ENCODE measurements at regions not wholly inside any gene's neighbourhood (a gene's known extent, or its start where the extent isn't known, plus 50 kb on each side); places are given as distances from the start of the nearest gene placed in this dataset.

DNA sequence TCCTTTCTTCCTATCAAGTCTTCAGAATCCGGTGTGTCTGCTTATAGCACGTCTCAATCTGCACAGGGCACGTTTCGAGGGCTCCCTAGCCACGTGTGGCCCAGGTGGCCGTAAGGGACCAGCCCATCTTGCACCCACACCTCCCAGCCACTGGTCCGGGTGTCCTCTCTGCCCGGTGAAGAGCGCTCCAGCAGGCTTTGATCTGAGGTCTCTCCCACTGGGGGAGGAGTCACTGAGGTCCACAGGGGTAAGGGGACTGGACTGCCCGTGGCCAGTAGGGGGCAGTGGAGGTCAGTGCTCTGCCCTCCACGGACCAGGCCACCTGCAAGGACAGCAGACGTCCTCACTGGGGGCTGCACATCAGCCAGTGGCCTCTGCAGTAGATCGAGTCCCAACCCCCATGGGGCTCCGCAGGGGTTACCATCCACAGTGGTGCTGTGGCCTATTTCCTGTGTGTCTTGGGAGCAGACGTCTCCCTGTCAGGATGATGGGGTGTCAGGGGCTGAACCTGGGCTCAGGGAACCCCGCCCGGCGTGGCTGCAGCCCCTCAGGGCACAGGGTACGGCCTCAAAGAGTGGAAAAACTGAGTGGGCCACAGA is 204.1 kb upstream of the CIBAR2 start:
- TF ChIP-seq, protein P1, sequence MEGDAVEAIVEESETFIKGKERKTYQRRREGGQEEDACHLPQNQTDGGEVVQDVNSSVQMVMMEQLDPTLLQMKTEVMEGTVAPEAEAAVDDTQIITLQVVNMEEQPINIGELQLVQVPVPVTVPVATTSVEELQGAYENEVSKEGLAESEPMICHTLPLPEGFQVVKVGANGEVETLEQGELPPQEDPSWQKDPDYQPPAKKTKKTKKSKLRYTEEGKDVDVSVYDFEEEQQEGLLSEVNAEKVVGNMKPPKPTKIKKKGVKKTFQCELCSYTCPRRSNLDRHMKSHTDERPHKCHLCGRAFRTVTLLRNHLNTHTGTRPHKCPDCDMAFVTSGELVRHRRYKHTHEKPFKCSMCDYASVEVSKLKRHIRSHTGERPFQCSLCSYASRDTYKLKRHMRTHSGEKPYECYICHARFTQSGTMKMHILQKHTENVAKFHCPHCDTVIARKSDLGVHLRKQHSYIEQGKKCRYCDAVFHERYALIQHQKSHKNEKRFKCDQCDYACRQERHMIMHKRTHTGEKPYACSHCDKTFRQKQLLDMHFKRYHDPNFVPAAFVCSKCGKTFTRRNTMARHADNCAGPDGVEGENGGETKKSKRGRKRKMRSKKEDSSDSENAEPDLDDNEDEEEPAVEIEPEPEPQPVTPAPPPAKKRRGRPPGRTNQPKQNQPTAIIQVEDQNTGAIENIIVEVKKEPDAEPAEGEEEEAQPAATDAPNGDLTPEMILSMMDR (IDR thresholded peaks at IDR 0.05; ENCODE audit: unreplicated experiment): peak; percentile 89
- DNase-seq (ENCODE audit: low spot score): peak; percentile 84
- peaks cover 23% of the 10 kb centered on the region for H3K4me1 Mint-ChIP-seq (ENCODE audit: unreplicated experiment)
- H3K27ac Mint-ChIP-seq (ENCODE audit: unreplicated experiment): no peak overlapping the region
- H3K36me3 Mint-ChIP-seq (ENCODE audit: low read depth, unreplicated experiment): no peaks in the 10 kb centered on the region
- H3K4me3 Mint-ChIP-seq (ENCODE audit: unreplicated experiment): no peak overlapping the region
- H3K9me3 Mint-ChIP-seq (ENCODE audit: unreplicated experiment): no peaks in the 10 kb centered on the region
- peaks cover 15% of the 10 kb centered on the region for H3K27me3 Mint-ChIP-seq (ENCODE audit: unreplicated experiment)

DNA sequence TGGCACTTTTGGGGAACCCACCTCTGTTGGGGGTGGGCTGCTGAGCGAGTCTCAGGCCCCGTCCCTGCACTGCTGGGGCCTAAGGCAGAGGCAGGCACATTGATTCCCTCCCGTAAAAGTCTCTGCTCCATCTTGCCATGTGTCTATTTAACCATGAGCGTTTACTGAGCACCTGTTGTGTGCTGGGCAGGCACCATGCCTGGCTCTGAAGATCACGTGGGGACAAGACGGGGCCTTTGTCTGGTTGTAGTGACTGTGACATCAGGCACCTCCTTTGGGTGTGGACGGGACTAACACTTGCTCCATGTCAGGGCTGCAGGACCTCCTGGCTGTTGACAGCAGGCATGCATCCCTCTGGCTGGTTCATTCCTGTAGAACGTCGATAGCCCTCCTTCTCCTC is 204.7 kb upstream of the CIBAR2 start:
- peaks cover 14% of the 10 kb centered on the region for H3K27me3 Mint-ChIP-seq (ENCODE audit: unreplicated experiment)
- no peak for DNase-seq (ENCODE audit: low spot score)
- TF ChIP-seq, protein P1 (IDR thresholded peaks at IDR 0.05; ENCODE audit: unreplicated experiment): no peak
- peaks cover 19% of the 10 kb centered on the region for H3K4me1 Mint-ChIP-seq (ENCODE audit: unreplicated experiment)
- H3K4me3 Mint-ChIP-seq (ENCODE audit: unreplicated experiment): no peak overlapping the region
- H3K27ac Mint-ChIP-seq (ENCODE audit: unreplicated experiment): no peak overlapping the region
- H3K9me3 Mint-ChIP-seq (ENCODE audit: unreplicated experiment): no peaks in the 10 kb centered on the region
- no peaks in the 10 kb centered on the region for H3K36me3 Mint-ChIP-seq (ENCODE audit: low read depth, unreplicated experiment)

DNA sequence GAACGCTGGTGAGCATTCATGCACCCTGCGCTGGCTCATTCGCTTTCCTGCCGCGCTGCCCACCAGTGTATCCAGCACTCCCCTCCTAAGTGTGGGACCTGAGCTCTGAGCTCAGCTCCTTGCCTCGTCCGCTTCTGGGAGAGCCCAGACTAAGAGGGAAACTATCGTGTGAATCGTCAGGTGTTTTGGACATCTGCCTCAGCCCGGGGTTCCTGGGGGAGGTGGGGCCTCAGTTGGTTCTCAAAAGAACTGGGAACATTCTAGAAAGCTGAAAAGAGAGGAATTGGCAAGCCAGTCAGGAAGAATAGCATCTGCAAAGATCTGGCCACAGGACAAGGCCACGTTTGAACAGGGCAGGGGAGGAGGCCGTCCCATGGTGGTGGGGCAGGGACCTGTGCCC is 205.4 kb upstream of the CIBAR2 start:
- Mint-ChIP-seq H3K4me1 (ENCODE audit: unreplicated experiment) (peaks cover 13% of the 10 kb centered on the region), H3K27me3 (ENCODE audit: unreplicated experiment) (peaks cover 9% of the 10 kb centered on the region)
- TF ChIP-seq, protein P1 (IDR thresholded peaks at IDR 0.05; ENCODE audit: unreplicated experiment): no peak

DNA sequence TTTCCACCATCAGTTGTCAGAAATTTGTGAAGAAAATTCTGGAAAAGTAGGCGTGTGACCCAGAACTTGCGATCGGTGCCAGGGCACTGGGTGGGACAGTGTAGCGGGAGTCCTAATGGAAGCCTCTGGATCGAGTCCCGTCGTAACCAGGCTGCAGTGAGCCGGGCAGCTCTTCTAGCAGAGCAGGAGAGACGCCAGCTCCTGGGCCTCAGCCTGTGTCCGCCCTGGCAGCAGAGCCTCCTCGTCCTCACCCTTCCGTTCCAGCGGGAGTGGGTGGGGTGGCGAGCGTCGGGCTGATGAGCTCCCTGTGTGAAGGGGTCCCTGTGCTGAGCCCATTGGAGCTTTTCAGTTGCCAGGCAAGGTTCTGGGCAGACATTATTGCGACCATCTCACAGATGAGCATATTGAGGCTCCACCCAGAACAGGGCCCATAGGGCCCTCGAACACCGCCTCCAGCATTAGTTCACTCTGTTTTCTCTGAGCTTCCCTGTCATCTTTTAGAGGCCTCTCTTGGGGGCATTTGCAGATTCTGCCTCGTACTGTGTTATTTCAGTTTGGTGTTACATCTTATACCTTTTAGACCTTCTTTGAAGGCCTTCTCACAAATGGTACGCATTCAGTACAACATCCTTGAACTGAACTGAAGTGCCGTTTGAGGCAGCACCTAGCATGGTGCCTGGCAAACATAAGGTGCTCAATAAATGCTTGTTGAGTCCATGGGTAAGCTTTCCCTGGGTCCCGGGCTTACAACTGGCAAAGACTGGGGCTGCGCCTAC is 207.1 kb upstream of the CIBAR2 start:
- H3K36me3 Mint-ChIP-seq (ENCODE audit: low read depth, unreplicated experiment): no peaks in the 10 kb centered on the region
- H3K27ac Mint-ChIP-seq (ENCODE audit: unreplicated experiment): no peak overlapping the region
- H3K4me1 Mint-ChIP-seq (ENCODE audit: unreplicated experiment): peaks cover 4% of the 10 kb centered on the region
- H3K9me3 Mint-ChIP-seq (ENCODE audit: unreplicated experiment): no peaks in the 10 kb centered on the region
- TF ChIP-seq, protein P1 (IDR thresholded peaks at IDR 0.05; ENCODE audit: unreplicated experiment): no peak
- no peak overlapping the region for H3K4me3 Mint-ChIP-seq (ENCODE audit: unreplicated experiment)
- H3K27me3 Mint-ChIP-seq (ENCODE audit: unreplicated experiment): peaks cover 9% of the 10 kb centered on the region
- DNase-seq (ENCODE audit: low spot score): no peak

More for the DNA sequence above, 205.4 kb upstream of the CIBAR2 start:
- no peak overlapping the region for H3K27ac Mint-ChIP-seq (ENCODE audit: unreplicated experiment)
- no peaks in the 10 kb centered on the region for H3K36me3 Mint-ChIP-seq (ENCODE audit: low read depth, unreplicated experiment)
- no peaks in the 10 kb centered on the region for H3K9me3 Mint-ChIP-seq (ENCODE audit: unreplicated experiment)
- H3K4me3 Mint-ChIP-seq (ENCODE audit: unreplicated experiment): no peak overlapping the region
- no peak for DNase-seq (ENCODE audit: low spot score)

DNA sequence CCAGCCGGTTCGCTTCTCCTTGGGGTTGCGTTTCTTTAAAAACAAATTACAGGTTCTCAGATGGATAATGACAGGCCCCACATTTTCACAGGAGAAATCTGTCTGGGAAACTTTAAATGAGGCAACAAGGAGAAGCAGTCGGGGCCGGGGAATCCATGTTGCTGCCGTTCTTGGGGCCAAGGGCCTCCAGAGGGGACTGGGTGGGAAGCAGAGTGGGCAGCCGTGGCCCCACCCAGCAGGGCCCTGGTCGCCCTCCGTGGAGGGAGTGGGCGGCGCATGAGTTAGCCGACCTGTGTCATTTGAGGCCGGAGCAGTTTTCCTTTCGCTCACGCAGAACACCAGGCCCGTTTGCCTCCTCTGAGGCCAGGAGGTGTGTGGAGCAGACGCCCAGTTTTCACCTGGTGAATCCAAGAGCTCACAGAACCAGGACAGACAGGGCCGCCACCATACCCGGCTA is 207.7 kb upstream of the CIBAR2 start:
- Mint-ChIP-seq H3K27me3 (ENCODE audit: unreplicated experiment) (peaks cover 9% of the 10 kb centered on the region), H3K4me3 (ENCODE audit: unreplicated experiment) (no peak overlapping the region), H3K27ac (ENCODE audit: unreplicated experiment) (no peak overlapping the region), H3K4me1 (ENCODE audit: unreplicated experiment) (no peaks in the 10 kb centered on the region), H3K36me3 (ENCODE audit: low read depth, unreplicated experiment) (no peaks in the 10 kb centered on the region), H3K9me3 (ENCODE audit: unreplicated experiment) (no peaks in the 10 kb centered on the region)
- TF ChIP-seq, protein P1 (IDR thresholded peaks at IDR 0.05; ENCODE audit: unreplicated experiment): no peak
- DNase-seq (ENCODE audit: low spot score): no peak

All from endothelial cell (in vitro differentiated cells).